H1 (cell line): ENCODE measurements at regions not wholly inside any gene's neighbourhood (a gene's known extent, or its start where the extent isn't known, plus 50 kb on each side); places are given as distances from the start of the nearest gene placed in this dataset.

Experiments
- CTCF ChIA-PET: fragments of 300-600 bp; sonication (Branson Sonifier 250); formaldehyde crosslinking; loops from one replicate; lab custom pipeline; 2021; ENCODE audit not compliant: partially characterized antibody; lab: Charles Lee
- POLR2A ChIA-PET: fragments of 300-600 bp; sonication (Branson Sonifier 250); formaldehyde crosslinking; loops from one replicate; lab custom pipeline; 2021; ENCODE audit warnings: inconsistent platforms; ENCODE audit not compliant: partially characterized antibody; lab: Charles Lee
- DNase-seq, 2 experiments: peaks; one replicate each; pipeline versions ENCODE4 v3.0.0 to v3.0.0-alpha.2; 2010 to 2022; ENCODE audit warnings: low spot score in 2 of 2, low read depth in 1 of 2, mixed read lengths in 1 of 2
- FAIRE-seq: peaks from 2 replicates; lab custom pipeline; 2011; peaks lifted over from hg19 to GRCh38; lab: Jason Lieb, UNC
- H2AFZ ChIP-seq: 2 replicates; pipeline ENCODE4 v1.8.1; 2012; ENCODE audit warnings: low read length, inconsistent platforms
- H2AK5ac ChIP-seq: 2 replicates; pipeline ENCODE4 v1.6.1; 2013; ENCODE audit warnings: low read depth, low read length
- H2BK120ac ChIP-seq: replicated peaks from 2 replicates; pipeline ENCODE3; 2013; ENCODE audit warnings: low read depth, low read length, inconsistent platforms
- H2BK12ac ChIP-seq: 2 replicates; pipeline ENCODE4 v1.6.1; 2013; ENCODE audit warnings: low read depth, low read length
- H2BK15ac ChIP-seq: 2 replicates; pipeline ENCODE4 v1.6.1; 2013; ENCODE audit warnings: low read length
- H2BK20ac ChIP-seq: 2 replicates; pipeline ENCODE4 v1.6.1; 2013; ENCODE audit warnings: low read length
- H2BK5ac ChIP-seq: 2 replicates; pipeline ENCODE4 v1.6.1; 2013; ENCODE audit warnings: low read depth, low read length
- H3K14ac ChIP-seq: 2 replicates; pipeline ENCODE4 v1.6.1; 2013; ENCODE audit warnings: inconsistent platforms; ENCODE audit not compliant: insufficient read length
- H3K18ac ChIP-seq: 2 replicates; pipeline ENCODE4 v1.6.1; 2013; ENCODE audit warnings: low read length; ENCODE audit errors: extremely low read depth
- H3K23ac ChIP-seq: 2 replicates; pipeline ENCODE4 v1.6.1; 2013; ENCODE audit warnings: inconsistent platforms; ENCODE audit not compliant: insufficient read length
- H3K23me2 ChIP-seq: 2 replicates; pipeline ENCODE4 v1.6.1; 2013; ENCODE audit warnings: low read depth, low read length
- H3K27ac ChIP-seq: 2 replicates; pipeline ENCODE4 v1.6.1; 2011; ENCODE audit warnings: low read depth, low read length, inconsistent platforms
- H3K27me3 ChIP-seq, 4 experiments: replicated peaks in 1 of 4; 1 replicate in 1 of 4; 2 replicates in 3 of 4; pipeline versions ENCODE4 v1.6.1 to v1.8.1; 2011 to 2013; ENCODE audit warnings: low read length in 3 of 4, mild to moderate bottlenecking in 3 of 4, inconsistent platforms in 2 of 4, mixed read lengths in 2 of 4, moderate library complexity in 1 of 4; ENCODE audit not compliant: control insufficient read depth in 3 of 4, insufficient read depth in 3 of 4; ENCODE audit errors: extremely low read depth in 1 of 4
- H3K36me3 ChIP-seq, 4 experiments: 2 replicates each; pipeline versions ENCODE4 v1.6.1 to v1.8.1; 2011 to 2013; ENCODE audit warnings: mild to moderate bottlenecking in 4 of 4, low read length in 3 of 4, moderate library complexity in 2 of 4, control low read depth in 1 of 4, inconsistent platforms in 1 of 4; ENCODE audit not compliant: insufficient read depth in 4 of 4, control insufficient read depth in 2 of 4
- H3K4ac ChIP-seq: replicated peaks from 2 replicates; pipeline ENCODE3; 2013; ENCODE audit warnings: low read length, low read depth, mixed read lengths, inconsistent platforms; ENCODE audit not compliant: insufficient read length
- H3K4me1 ChIP-seq, 4 experiments: replicated peaks in 1 of 4; 1 replicate in 1 of 4; 2 replicates in 3 of 4; pipeline versions ENCODE4 v1.6.1 to v1.8.1; 2011 to 2013; ENCODE audit warnings: low read length in 3 of 4, inconsistent platforms in 2 of 4, mixed read lengths in 1 of 4; ENCODE audit not compliant: insufficient read depth in 4 of 4, control insufficient read depth in 3 of 4
- H3K4me2 ChIP-seq, 2 experiments: 2 replicates each; pipeline versions ENCODE4 v1.6.1 to v1.8.1; 2011 to 2013; ENCODE audit warnings: low read depth in 2 of 2, low read length in 2 of 2, control low read depth in 1 of 2, inconsistent platforms in 1 of 2, mild to moderate bottlenecking in 1 of 2; ENCODE audit not compliant: insufficient read depth in 1 of 2
- H3K4me3 ChIP-seq, 4 experiments: fragments of 200-600, 300-600 bp in 1 of 4; sonication (generic), shearing (Covaris generic), sonication (Bioruptor Twin) in 1 of 4; 2 replicates each; pipeline versions ENCODE4 v1.5.1 to v1.8.1; 2011 to 2016; ENCODE audit warnings: low read length in 4 of 4, low read depth in 3 of 4, control low read depth in 2 of 4, inconsistent platforms in 2 of 4, mild to moderate bottlenecking in 2 of 4, mixed read lengths in 1 of 4, moderate library complexity in 1 of 4; ENCODE audit not compliant: insufficient read depth in 2 of 4; ENCODE audit errors: extremely low read depth in 1 of 4
- H3K56ac ChIP-seq: replicated peaks from 2 replicates; pipeline ENCODE3; 2013; ENCODE audit warnings: low read depth, mild to moderate bottlenecking, mixed read lengths, low read length, inconsistent platforms; ENCODE audit not compliant: insufficient read length
- H3K79me1 ChIP-seq: 2 replicates; pipeline ENCODE4 v1.6.1; 2013; ENCODE audit warnings: low read depth, low read length, control low read depth
- H3K79me2 ChIP-seq, 2 experiments: 2 replicates each; pipeline versions ENCODE4 v1.6.1 to v1.8.1; 2012 to 2013; ENCODE audit warnings: low read length in 2 of 2, mild to moderate bottlenecking in 2 of 2, inconsistent platforms in 1 of 2; ENCODE audit not compliant: insufficient read depth in 2 of 2, control insufficient read depth in 1 of 2
- H3K9ac ChIP-seq, 4 experiments: replicated peaks in 1 of 4; 1 replicate in 1 of 4; 2 replicates in 3 of 4; pipeline versions ENCODE4 v1.6.1 to v1.8.1; 2011 to 2013; ENCODE audit warnings: low read depth in 3 of 4, low read length in 3 of 4, control low read depth in 2 of 4, mild to moderate bottlenecking in 2 of 4, moderate library complexity in 2 of 4, inconsistent platforms in 1 of 4; ENCODE audit errors: extremely low read depth in 1 of 4
- H3K9me3 ChIP-seq, 2 experiments: 2 replicates each; pipeline versions ENCODE4 v1.6.1 to v1.8.1; 2012 to 2013; ENCODE audit warnings: mild to moderate bottlenecking in 2 of 2, moderate library complexity in 2 of 2, control low read depth in 1 of 2, inconsistent platforms in 1 of 2, low read depth in 1 of 2, low read length in 1 of 2, mixed read lengths in 1 of 2; ENCODE audit not compliant: insufficient read depth in 2 of 2
- H4K20me1 ChIP-seq, 2 experiments: replicated peaks in 1 of 2; 2 replicates each; pipeline versions ENCODE3 to v1.8.1; 2011 to 2013; ENCODE audit warnings: inconsistent platforms in 2 of 2, low read length in 2 of 2, mild to moderate bottlenecking in 1 of 2; ENCODE audit not compliant: insufficient read depth in 2 of 2, control insufficient read depth in 1 of 2
- H4K5ac ChIP-seq: 2 replicates; pipeline ENCODE4 v1.6.1; 2013; ENCODE audit warnings: low read length, low read depth, mixed read lengths, inconsistent platforms; ENCODE audit not compliant: insufficient read length
- H4K8ac ChIP-seq: 2 replicates; pipeline ENCODE4 v1.8.0; 2013; ENCODE audit warnings: mild to moderate bottlenecking, moderate library complexity, low read length, inconsistent platforms; ENCODE audit not compliant: insufficient read depth; ENCODE audit errors: extremely low read depth
- H4K91ac ChIP-seq: replicated peaks from 2 replicates; pipeline ENCODE3; 2013; ENCODE audit warnings: low read length, mixed read lengths, inconsistent platforms; ENCODE audit not compliant: insufficient read length
- BCL11A ChIP-seq, 2 experiments: IDR thresholded peaks; one replicate each; pipeline ENCODE4 v1.6.1; 2011; ENCODE audit warnings: low read depth in 2 of 2, low read length in 2 of 2, mild to moderate bottlenecking in 2 of 2
- CREB1 ChIP-seq: IDR thresholded peaks from 2 replicates; pipeline ENCODE4 v1.6.1; 2012; ENCODE audit warnings: inconsistent platforms
- EP300 ChIP-seq, 2 experiments: IDR thresholded peaks; 1 replicate in 1 of 2; 2 replicates in 1 of 2; pipeline ENCODE4 v1.6.1; 2011 to 2012; ENCODE audit warnings: low read depth in 2 of 2, low read length in 2 of 2, mild to moderate bottlenecking in 2 of 2, borderline replicate concordance in 1 of 2, inconsistent platforms in 1 of 2, moderate library complexity in 1 of 2
- JUN ChIP-seq: IDR thresholded peaks from 2 replicates; pipeline ENCODE4 v1.6.1; 2011; ENCODE audit warnings: low read depth, mild to moderate bottlenecking, improper control_type of control experiment, low read length
- RFX5 ChIP-seq: IDR thresholded peaks from 2 replicates; pipeline ENCODE4 v1.6.1; 2011; ENCODE audit warnings: low read depth, low read length, improper control_type of control experiment, borderline replicate concordance
- TAF1 ChIP-seq: IDR thresholded peaks from 2 replicates; pipeline ENCODE4 v1.6.1; 2011; ENCODE audit warnings: mild to moderate bottlenecking, low read depth, low read length
- WGBS, 2 experiments: shearing (Covaris generic) in 1 of 2; methylation state at CpG; one replicate each; pipeline versions ENCODE4 v1.1.6 to v1.1.7; 2013 to 2015; ENCODE audit warnings: low lambda C conversion rate in 2 of 2, mixed read lengths in 2 of 2, inconsistent platforms in 1 of 2, low coverage in 1 of 2, missing lambda C conversion rate in 1 of 2; ENCODE audit not compliant: insufficient replicate concordance in 2 of 2, insufficient coverage in 1 of 2, insufficient read length in 1 of 2; ENCODE audit errors: extremely low coverage in 1 of 2, missing lambda C conversion rate in 1 of 2; 5-methylcytosine and 5-hydroxymethylcytosine counted together

GRCh38 chr1:38133304-38133703, 86.7 kb upstream of the POU3F1 start:
- no peak overlapping the region for H2AK5ac ChIP-seq
- H3K4me1 ChIP-seq = peaks cover 0 to 17% (median 8%) of the 10 kb centered on the region in 4 experiments; a peak in 6 of 7 replicates
- CTCF ChIA-PET = interaction anchor here (0.6 to 1.6 kb wide), 6 partner anchors 11 to 193 kb away, joined by 3 to 4 read pairs (median 3); no protein-coding TSS in a partner anchor
- H3K18ac ChIP-seq = peak overlapping the region; percentile 38
- no peak overlapping the region for H3K9ac ChIP-seq
- FAIRE-seq (no peak), DNase-seq (no peak)
- no peaks in the 10 kb centered on the region for H3K36me3 ChIP-seq
- no peak overlapping the region for H2BK120ac ChIP-seq
- no peak overlapping the region for H3K14ac ChIP-seq
- peak overlapping the region; percentile 71; the same call in 1 of the 2 replicates for H2BK5ac ChIP-seq
- H3K79me1 ChIP-seq = no peaks in the 10 kb centered on the region
- POLR2A ChIA-PET = interaction anchor here (0.7 kb wide), 1 partner anchor 135 kb away, joined by 3 read pairs; no protein-coding TSS in a partner anchor
- H3K79me2 ChIP-seq = no peaks in the 10 kb centered on the region
- 0 out of 2 replicates have a peak overlapping the region, but pooled peaks have one; percentile 9 for H2BK15ac ChIP-seq
- no peak overlapping the region for H3K4me3 ChIP-seq
- H2BK20ac ChIP-seq = no peak overlapping the region; the same call in 1 of the 2 replicates
- H2AFZ ChIP-seq = peak overlapping the region; percentile 86; the same call in 1 of the 2 replicates
- no peaks in the 10 kb centered on the region for H3K23me2 ChIP-seq
- H4K20me1 ChIP-seq = no peaks in the 10 kb centered on the region
- no peak overlapping the region for H3K4ac ChIP-seq
- H3K4me2 ChIP-seq = no peak overlapping the region
- H3K23ac ChIP-seq = no peak overlapping the region
- H3K9me3 ChIP-seq = no peaks in the 10 kb centered on the region
- WGBS, 2 experiments = 94% methylated on average over 5 of the region's 7 CpGs; no CpG with 5 or more reads in 1 of the 2 experiments
- no peak overlapping the region for H3K27ac ChIP-seq
- no peak overlapping the region for H4K5ac ChIP-seq
- no peak overlapping the region for H4K8ac ChIP-seq
- no peak overlapping the region for H3K56ac ChIP-seq
- H4K91ac ChIP-seq = peak overlapping the region; percentile 75
- H2BK12ac ChIP-seq = peak overlapping the region; percentile 68; the same call in 1 of the 2 replicates
- no peak for TF ChIP-seq BCL11A (IDR thresholded peaks at IDR 0.05; ENCODE audit: low read depth in 2 of 2, low read length in 2 of 2)
- no peak for TF ChIP-seq CREB1
- TF ChIP-seq EP300 (IDR thresholded peaks at IDR 0.05; ENCODE audit: borderline replicate concordance in 1 of 2, low read depth in 2 of 2, low read length in 2 of 2) = no peak
- TF ChIP-seq JUN = no peak
- TF ChIP-seq TAF1 = no peak
- no peak for TF ChIP-seq RFX5
- TF ChIP-seq, all 59 proteins: peak for 0
- peaks cover 2 to 26% (median 15%) of the 10 kb centered on the region in 4 experiments; a peak in 6 of 7 replicates for H3K27me3 ChIP-seq
